Effector memory CD4-positive, alpha-beta T cell (primary cell): ENCODE measurements at regions not wholly inside any gene's neighbourhood (a gene's known extent, or its start where the extent isn't known, plus 50 kb on each side); places are given as distances from the start of the nearest gene placed in this dataset.

Experiments
- DNase-seq, 3 donors: peaks; one replicate each; pipeline ENCODE4 v3.0.0-alpha.2; 2020
- H3K27ac ChIP-seq: 2 replicates; pipeline ENCODE4 v1.7.0; 2013; ENCODE audit warnings: mild to moderate bottlenecking, low read length, moderate library complexity; ENCODE audit not compliant: insufficient read depth, poor library complexity, severe bottlenecking
- H3K27me3 ChIP-seq: replicated peaks from 2 replicates; pipeline ENCODE4 v1.7.0; 2013; ENCODE audit warnings: mild to moderate bottlenecking, low read length; ENCODE audit not compliant: insufficient read depth, control insufficient read depth, poor library complexity, severe bottlenecking
- H3K36me3 ChIP-seq: 2 replicates; pipeline ENCODE4 v1.7.0; 2013; ENCODE audit warnings: mild to moderate bottlenecking, low read length, moderate library complexity; ENCODE audit not compliant: control insufficient read depth, insufficient read depth
- H3K4me1 ChIP-seq: 2 replicates; pipeline ENCODE4 v1.7.0; 2013; ENCODE audit warnings: low read length, mild to moderate bottlenecking; ENCODE audit not compliant: control insufficient read depth, insufficient read depth, poor library complexity, severe bottlenecking
- H3K4me3 ChIP-seq: 2 replicates; pipeline ENCODE4 v1.7.0; 2013; ENCODE audit warnings: low read length, low read depth, mild to moderate bottlenecking; ENCODE audit not compliant: insufficient read depth, poor library complexity, severe bottlenecking
- H3K9me3 ChIP-seq: 2 replicates; pipeline ENCODE4 v1.7.0; 2013; ENCODE audit warnings: mild to moderate bottlenecking, low read length, moderate library complexity; ENCODE audit not compliant: control insufficient read depth

- no peak for DNase-seq
- Histone ChIP-seq H3K27me3 (no peaks in the 10 kb centered on the region), H3K4me1 (no peaks in the 10 kb centered on the region), H3K4me3 (no peak overlapping the region), H3K27ac (no peak overlapping the region), H3K36me3 (no peaks in the 10 kb centered on the region), H3K9me3 (no peaks in the 10 kb centered on the region)
These were observed 467.2 kb upstream of the ARGLU1 start for GRCh38 chr13:107035186-107035585.

GRCh38 chr13:107034236-107034872 is 466.4 kb upstream of the ARGLU1 start:
- no peak for DNase-seq
- no peak overlapping the region for H3K27ac ChIP-seq
- H3K9me3 ChIP-seq: no peaks in the 10 kb centered on the region
- H3K4me3 ChIP-seq: no peak overlapping the region
- H3K4me1 ChIP-seq: no peaks in the 10 kb centered on the region
- no peaks in the 10 kb centered on the region for H3K27me3 ChIP-seq
- H3K36me3 ChIP-seq: no peaks in the 10 kb centered on the region

- Histone ChIP-seq H3K9me3 (no peaks in the 10 kb centered on the region), H3K36me3 (no peaks in the 10 kb centered on the region), H3K27me3 (no peaks in the 10 kb centered on the region), H3K27ac (no peak overlapping the region), H3K4me1 (no peaks in the 10 kb centered on the region), H3K4me3 (no peak overlapping the region)
- DNase-seq: no peak
These were observed 463.8 kb upstream of the ARGLU1 start for GRCh38 chr13:107031716-107032115.

- H3K27ac ChIP-seq: no peak overlapping the region
- no peak overlapping the region for H3K4me3 ChIP-seq
- no peaks in the 10 kb centered on the region for H3K36me3 ChIP-seq
- H3K27me3 ChIP-seq: no peaks in the 10 kb centered on the region
- no peaks in the 10 kb centered on the region for H3K4me1 ChIP-seq
- H3K9me3 ChIP-seq: no peaks in the 10 kb centered on the region
- no peak for DNase-seq
These were observed 460.8 kb upstream of the ARGLU1 start for GRCh38 chr13:107028751-107029150.

- H3K4me1 ChIP-seq: no peaks in the 10 kb centered on the region
- no peak overlapping the region for H3K4me3 ChIP-seq
- no peaks in the 10 kb centered on the region for H3K27me3 ChIP-seq
- DNase-seq: no peak
- no peaks in the 10 kb centered on the region for H3K9me3 ChIP-seq
- no peak overlapping the region for H3K27ac ChIP-seq
- no peaks in the 10 kb centered on the region for H3K36me3 ChIP-seq
These were observed 458.1 kb upstream of the ARGLU1 start for GRCh38 chr13:107025991-107026390.

- no peaks in the 10 kb centered on the region for H3K9me3 ChIP-seq
- no peak for DNase-seq
- no peak overlapping the region for H3K27ac ChIP-seq
- no peak overlapping the region for H3K4me3 ChIP-seq
- no peaks in the 10 kb centered on the region for H3K4me1 ChIP-seq
- no peaks in the 10 kb centered on the region for H3K36me3 ChIP-seq
- no peaks in the 10 kb centered on the region for H3K27me3 ChIP-seq
These were observed 455.4 kb upstream of the ARGLU1 start for GRCh38 chr13:107023335-107023734.

GRCh38 chr13:107020393-107020792 is 452.5 kb upstream of the ARGLU1 start:
- Histone ChIP-seq H3K36me3 (no peaks in the 10 kb centered on the region), H3K27me3 (no peaks in the 10 kb centered on the region), H3K4me1 (no peaks in the 10 kb centered on the region), H3K9me3 (no peaks in the 10 kb centered on the region), H3K27ac (no peak overlapping the region), H3K4me3 (no peak overlapping the region)
- DNase-seq: no peak

GRCh38 chr13:107018285-107018684 is 450.3 kb upstream of the ARGLU1 start:
- H3K4me1 ChIP-seq: no peaks in the 10 kb centered on the region
- DNase-seq: no peak
- no peak overlapping the region for H3K4me3 ChIP-seq
- no peaks in the 10 kb centered on the region for H3K27me3 ChIP-seq
- no peak overlapping the region for H3K27ac ChIP-seq
- H3K36me3 ChIP-seq: no peaks in the 10 kb centered on the region
- no peaks in the 10 kb centered on the region for H3K9me3 ChIP-seq

- no peak overlapping the region for H3K27ac ChIP-seq
- DNase-seq: no peak
- no peak overlapping the region for H3K4me3 ChIP-seq
- H3K36me3 ChIP-seq: no peaks in the 10 kb centered on the region
- H3K27me3 ChIP-seq: no peaks in the 10 kb centered on the region
- no peaks in the 10 kb centered on the region for H3K9me3 ChIP-seq
- H3K4me1 ChIP-seq: no peaks in the 10 kb centered on the region
These were observed 438.7 kb upstream of the ARGLU1 start for GRCh38 chr13:107006661-107007060.

GRCh38 chr13:107005577-107005976 is 437.6 kb upstream of the ARGLU1 start:
- Histone ChIP-seq H3K36me3 (no peaks in the 10 kb centered on the region), H3K4me1 (no peaks in the 10 kb centered on the region), H3K27me3 (no peaks in the 10 kb centered on the region), H3K27ac (no peak overlapping the region), H3K4me3 (no peak overlapping the region), H3K9me3 (no peaks in the 10 kb centered on the region)
- no peak for DNase-seq
